ENCODE measurements at regions not wholly inside any gene's neighbourhood (a gene's known extent, or its start where the extent isn't known, plus 50 kb on each side); places are given as distances from the start of the nearest gene placed in this dataset.

DNA sequence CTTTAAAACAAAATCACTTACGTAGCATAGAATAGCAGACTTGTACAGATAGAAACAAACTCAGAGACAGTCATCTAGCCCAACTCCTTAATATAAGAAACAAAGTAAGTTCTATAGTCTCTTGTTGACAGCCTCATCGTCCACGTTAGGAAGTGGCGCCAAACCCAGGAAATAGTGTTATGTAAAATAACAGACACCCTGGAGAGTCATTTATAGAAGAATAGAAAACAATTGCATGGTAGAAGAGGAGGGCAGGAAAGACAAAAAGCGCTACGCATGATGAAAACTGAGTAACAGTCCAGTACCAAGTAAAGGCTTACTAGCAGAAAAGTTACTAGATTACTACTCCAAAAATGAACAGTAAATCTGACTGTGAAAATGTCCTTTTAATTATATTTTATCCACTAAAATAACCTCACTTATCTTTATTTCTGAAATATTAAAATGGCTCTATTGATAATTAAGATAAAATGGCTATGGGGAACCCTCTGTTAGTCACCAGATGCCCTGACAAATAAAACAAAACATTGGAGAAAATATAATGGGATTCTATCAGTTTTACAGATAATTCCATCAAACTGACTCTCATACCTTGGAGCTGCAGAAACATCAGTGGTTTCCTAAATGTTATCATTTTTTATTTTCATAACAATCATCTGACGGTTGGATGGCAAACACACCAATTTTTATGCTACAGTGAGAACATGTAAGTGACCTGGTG, 434.0 kb upstream of the C9orf72 start:
- TF ChIP-seq, protein P1, sequence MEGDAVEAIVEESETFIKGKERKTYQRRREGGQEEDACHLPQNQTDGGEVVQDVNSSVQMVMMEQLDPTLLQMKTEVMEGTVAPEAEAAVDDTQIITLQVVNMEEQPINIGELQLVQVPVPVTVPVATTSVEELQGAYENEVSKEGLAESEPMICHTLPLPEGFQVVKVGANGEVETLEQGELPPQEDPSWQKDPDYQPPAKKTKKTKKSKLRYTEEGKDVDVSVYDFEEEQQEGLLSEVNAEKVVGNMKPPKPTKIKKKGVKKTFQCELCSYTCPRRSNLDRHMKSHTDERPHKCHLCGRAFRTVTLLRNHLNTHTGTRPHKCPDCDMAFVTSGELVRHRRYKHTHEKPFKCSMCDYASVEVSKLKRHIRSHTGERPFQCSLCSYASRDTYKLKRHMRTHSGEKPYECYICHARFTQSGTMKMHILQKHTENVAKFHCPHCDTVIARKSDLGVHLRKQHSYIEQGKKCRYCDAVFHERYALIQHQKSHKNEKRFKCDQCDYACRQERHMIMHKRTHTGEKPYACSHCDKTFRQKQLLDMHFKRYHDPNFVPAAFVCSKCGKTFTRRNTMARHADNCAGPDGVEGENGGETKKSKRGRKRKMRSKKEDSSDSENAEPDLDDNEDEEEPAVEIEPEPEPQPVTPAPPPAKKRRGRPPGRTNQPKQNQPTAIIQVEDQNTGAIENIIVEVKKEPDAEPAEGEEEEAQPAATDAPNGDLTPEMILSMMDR (IDR thresholded peaks at IDR 0.05): no peak
- no peak for TF ChIP-seq POLR2A (IDR thresholded peaks at IDR 0.05)

Measured in ovary (tissue), 3 donors.